ENCODE measurements at regions not wholly inside any gene's neighbourhood (a gene's known extent, or its start where the extent isn't known, plus 50 kb on each side); places are given as distances from the start of the nearest gene placed in this dataset.
A peak's percentile ranks its signal among the peaks of the same experiment; 100 is the strongest.
"Not testable (repeated sequence)": the region's sequence is repeated elsewhere in the genome, so short reads cannot be mapped to it uniquely, and the experiment has no call there.

- no peak for DNase-seq (ENCODE audit: low read depth)
Observed at GRCh38 chr6:90372450-90372849, 75.8 kb upstream of the BACH2 start.

- DNase-seq (ENCODE audit: low read depth), result no peak
Observed at GRCh38 chr6:90370493-90370959, 73.9 kb upstream of the BACH2 start.

DNA sequence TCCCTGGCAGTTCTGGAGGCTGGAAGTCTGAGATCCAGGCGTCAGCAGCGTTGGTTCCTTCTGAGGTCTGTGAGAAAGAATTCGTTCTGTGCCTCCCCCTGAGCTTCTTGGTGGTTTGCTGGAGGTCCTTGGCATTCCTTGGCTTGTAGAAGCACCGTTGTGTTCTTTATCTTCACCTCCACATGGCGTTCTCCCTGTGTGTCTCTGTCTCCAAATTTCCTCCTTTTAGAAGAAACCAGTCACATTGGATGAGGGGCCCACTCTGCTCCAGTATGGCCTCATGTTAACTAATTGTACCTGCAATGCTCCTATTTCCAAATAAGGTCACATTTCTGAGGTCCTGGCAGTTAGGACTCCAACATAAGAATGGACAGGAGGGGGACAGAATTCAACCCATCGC is 73.0 kb upstream of the BACH2 start:
- no peak for DNase-seq (ENCODE audit: low read depth)

- peak; percentile 100 for DNase-seq (ENCODE audit: low read depth)
Observed at GRCh38 chr6:90369024-90369519, 72.4 kb upstream of the BACH2 start.

DNA sequence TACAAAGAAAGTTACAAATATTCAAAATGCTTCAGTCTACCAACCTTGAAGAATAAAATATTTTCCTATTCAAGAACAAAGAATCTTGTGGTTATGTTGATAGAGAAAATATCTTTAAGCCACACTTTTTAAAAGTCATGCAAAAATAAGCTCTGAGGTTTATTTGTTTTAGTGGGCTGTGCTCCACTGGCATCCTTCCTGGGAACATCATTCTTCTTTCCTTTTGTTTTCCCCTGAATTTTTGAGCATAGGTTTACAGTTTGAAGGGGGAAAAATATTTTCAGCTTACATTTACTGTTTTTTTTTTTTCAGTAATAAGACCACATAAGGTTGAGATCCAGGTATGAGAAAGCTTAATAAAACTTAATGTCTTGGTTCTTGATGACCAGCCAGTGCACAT is 72.0 kb upstream of the BACH2 start:
- peak; percentile 43 for DNase-seq (ENCODE audit: low read depth)

DNA sequence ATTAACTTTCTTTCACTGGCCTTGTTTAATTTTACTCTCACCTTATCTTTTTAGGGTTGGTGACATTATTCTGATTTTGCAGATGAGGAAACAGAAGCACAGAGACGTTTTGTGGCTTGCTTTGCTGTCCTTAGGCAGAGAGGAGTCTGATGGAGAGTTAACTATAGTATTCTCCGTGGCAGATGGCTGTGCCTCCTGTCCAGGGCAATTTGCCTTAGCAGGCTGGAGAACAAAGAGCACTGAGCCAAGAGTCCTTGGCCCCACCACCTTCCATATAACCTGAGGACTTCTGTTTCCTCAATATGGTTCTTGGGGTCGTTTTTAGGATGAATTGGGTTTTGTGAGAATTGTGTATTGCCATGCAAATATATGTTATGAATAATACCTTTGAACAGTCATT is 71.4 kb upstream of the BACH2 start:
- DNase-seq (ENCODE audit: low read depth), result no peak

DNA sequence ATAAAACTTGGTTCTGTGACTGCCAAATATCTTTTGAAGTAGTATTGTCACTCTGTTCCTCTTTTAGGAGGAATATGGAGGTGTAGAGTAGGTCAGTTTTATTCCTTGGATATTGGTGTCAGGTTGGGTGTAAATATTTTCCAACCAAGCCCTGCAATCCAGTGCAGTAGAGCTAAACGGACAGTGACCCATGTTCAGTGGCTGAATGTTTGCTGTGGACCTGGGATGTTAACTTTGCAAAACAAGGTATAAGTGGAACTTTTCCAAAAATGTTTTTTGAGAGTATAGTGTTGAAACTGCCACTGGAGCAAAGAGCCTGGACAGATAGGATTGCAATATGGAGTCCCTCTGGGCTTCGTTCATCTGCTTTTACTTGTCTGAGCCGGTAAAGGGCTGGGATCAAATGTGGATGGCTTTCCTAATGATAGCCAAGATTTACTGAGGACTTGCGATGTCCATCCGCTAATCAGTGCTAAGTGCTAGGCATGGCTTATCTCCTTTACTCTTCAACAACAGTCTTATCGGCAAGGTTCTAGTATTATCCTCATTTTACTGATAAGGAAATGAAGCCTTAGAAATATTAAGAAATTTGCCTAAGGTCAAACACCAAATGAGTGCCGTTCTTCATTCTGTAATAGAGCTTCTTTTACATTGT is 69.0 kb upstream of the BACH2 start:
- no peak for DNase-seq (ENCODE audit: low read depth)

DNA sequence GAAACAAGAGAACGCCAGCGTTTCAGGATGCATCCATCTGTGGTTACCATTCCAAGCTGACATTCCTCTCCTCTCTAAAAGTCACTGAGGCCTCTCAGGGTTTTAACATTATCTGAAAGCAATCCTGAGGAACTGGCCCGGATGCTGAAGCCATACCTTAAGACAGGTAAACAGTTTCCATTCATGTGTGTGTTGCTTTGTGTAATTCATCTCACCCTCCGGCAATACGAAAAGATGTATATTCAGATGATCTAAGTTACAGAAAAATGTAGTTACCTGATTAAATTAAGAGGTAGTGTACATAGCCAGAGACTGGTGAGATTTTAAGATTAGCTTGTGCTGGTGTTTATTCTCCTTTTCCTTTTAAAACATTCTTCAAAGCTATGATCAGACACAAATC is 68.4 kb upstream of the BACH2 start:
- DNase-seq (ENCODE audit: low read depth), result no peak

GRCh38 chr6:90364286-90364685 is 67.6 kb upstream of the BACH2 start:
- no peak for DNase-seq (ENCODE audit: low read depth)

DNA sequence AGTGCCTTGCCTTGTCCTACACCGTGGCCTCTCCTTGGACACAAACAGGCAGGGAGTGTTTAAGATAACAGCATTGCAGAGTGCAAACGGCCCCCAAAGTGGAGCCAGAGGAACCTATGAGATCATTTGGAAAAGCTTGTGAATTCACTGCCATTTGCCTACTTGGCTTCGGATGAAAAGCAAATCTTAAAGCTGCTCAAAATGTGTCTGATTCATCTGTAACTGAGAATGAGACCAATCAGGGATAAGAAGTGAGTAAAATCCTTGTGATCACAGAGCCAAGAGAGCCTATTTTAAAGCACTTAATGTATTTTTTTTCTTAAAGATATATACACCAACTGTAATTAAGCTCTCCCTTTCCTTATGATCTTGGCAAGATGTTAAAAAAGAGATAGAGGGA is 65.7 kb upstream of the BACH2 start:
- DNase-seq (ENCODE audit: low read depth), result no peak

- DNase-seq (ENCODE audit: low read depth), result no peak
Observed at GRCh38 chr6:90361174-90361573, 64.5 kb upstream of the BACH2 start.

- not testable (repeated sequence) for DNase-seq (ENCODE audit: low read depth)
Observed at GRCh38 chr6:90358036-90358770, 61.6 kb upstream of the BACH2 start.

GRCh38 chr6:90356012-90356421 is 59.4 kb upstream of the BACH2 start:
- DNase-seq (ENCODE audit: low read depth), result no peak

DNA sequence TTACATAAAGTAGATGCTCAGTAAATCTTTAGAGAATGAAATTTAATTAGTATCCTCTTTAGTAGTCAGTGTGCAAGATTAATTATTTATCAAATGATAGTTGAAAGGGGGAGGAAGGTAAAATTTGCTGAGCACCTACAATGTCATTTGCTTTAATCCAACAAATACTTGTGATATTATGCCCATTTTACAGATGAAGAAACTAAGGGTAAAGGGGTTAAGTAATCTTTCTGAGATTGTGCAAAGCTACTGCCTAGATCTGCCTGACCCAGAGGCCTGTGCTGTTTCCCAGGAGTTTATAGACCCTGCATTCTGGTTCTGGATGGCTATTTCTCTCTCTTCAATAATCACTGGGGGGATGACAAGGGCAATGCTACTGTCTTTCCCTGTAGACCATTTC is 58.3 kb upstream of the BACH2 start:
- no peak for DNase-seq (ENCODE audit: low read depth)

- no peak for DNase-seq (ENCODE audit: low read depth)
Observed at GRCh38 chr6:90351696-90352095, 55.1 kb upstream of the BACH2 start.

DNA sequence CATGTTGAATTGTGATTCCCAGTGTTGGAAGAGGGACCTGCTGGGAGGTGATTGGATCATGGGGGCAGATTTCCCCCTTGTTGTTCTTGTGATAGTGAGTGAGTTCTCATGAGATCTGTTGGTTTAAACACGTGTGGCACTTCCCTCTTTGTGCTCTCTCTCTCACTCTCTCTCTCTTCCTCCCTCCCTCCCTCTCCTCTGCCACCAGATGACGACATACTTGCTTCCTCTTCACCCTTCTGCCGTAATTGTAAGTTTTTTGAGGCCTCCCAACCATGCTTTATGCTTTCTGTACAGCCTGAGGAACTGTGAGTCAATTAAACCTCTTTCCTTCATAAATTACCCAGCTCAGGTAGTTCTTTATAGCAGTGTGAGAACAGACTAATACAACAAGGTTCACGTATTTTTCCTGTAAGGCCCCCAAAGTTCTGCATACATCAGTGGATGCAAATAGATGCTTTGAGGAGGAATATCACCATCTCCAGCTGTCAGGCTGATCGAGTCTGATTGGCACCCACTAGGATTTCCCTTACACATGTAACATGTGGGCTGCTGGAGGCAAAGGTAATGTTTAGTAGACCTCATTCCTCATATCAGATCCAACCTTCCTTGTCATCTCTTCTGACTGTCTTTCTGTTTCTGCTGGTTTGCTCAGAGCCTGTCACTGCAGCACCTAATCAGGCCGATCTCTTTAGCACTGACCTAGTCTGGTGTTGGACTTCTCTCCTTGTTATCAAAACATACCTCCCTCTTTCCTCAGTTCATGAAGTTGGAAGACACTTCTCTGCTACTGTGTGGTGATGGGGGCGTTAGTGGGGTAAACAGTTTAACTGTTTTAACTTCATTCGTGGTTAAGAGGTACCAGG is 54.3 kb upstream of the BACH2 start:
- no peak for DNase-seq (ENCODE audit: low read depth)

DNA sequence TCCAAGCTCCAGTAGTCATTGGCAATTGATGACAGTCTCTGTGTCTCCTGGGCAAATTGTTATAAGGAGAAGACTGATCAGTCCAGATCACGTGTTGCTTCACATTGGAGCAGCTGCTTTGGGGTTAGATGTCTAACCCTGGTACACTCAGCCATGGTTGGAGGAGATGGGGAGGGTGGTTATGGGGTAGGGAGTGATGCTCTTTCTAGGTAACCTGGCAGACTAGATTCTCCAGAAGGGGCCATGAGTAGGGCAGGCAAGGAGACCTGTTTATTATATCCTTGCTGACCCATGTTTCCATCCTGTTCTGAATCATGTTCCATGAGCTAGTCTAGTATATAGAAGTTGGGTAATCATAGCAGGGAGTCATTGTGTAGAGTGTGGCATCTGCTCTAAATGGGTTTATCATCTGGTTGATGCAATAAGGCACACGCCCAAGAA is 50.8 kb upstream of the BACH2 start:
- DNase-seq (ENCODE audit: low read depth), result no peak

DNA sequence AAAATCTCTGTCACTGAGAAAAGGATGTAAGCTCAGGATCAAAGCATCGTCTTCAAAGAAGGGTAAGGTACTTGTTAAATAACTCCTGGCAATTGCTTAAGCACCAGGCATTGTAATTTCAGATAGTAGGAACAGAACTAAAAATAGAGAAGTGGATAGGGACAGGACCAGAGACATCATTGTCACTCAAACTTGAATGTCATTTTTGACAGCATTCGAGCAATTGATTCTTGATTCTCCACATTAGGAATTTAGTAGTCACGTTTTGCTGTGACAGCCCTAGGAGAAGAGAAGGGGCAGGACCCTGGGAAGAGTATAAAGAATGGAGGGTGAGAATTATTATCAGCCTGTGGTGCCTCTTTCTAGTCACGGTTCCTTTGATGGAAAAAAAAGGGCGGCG is 50.1 kb upstream of the BACH2 start:
- no peak for DNase-seq (ENCODE audit: low read depth)

Measured in LHCN-M2 (cell line).